Glutamatergic neuron (in vitro differentiated cells): ENCODE measurements at regions not wholly inside any gene's neighbourhood (a gene's known extent, or its start where the extent isn't known, plus 50 kb on each side); places are given as distances from the start of the nearest gene placed in this dataset.

Experiments
- DNase-seq: peaks from one replicate; pipeline ENCODE4 v3.0.0; 2022
- H3K27ac Mint-ChIP-seq: one replicate; pipeline ENCODE4 v1.8.0; 2020; ENCODE audit warnings: mild to moderate bottlenecking, mixed read lengths, inconsistent platforms; ENCODE audit not compliant: unreplicated experiment
- H3K27me3 Mint-ChIP-seq: one replicate; pipeline ENCODE4 v1.8.0; 2020; ENCODE audit warnings: mild to moderate bottlenecking, moderate library complexity, mixed read lengths, inconsistent platforms; ENCODE audit not compliant: unreplicated experiment
- H3K36me3 Mint-ChIP-seq: one replicate; pipeline ENCODE4 v1.8.0; 2020; ENCODE audit warnings: mild to moderate bottlenecking, mixed read lengths, inconsistent platforms; ENCODE audit not compliant: unreplicated experiment
- H3K4me1 Mint-ChIP-seq: one replicate; pipeline ENCODE4 v1.8.0; 2020; ENCODE audit warnings: mild to moderate bottlenecking, low read depth, mixed read lengths, inconsistent platforms; ENCODE audit not compliant: unreplicated experiment
- H3K4me3 Mint-ChIP-seq: one replicate; pipeline ENCODE4 v1.8.0; 2020; ENCODE audit warnings: mild to moderate bottlenecking, mixed read lengths, inconsistent platforms; ENCODE audit not compliant: unreplicated experiment
- H3K9me3 Mint-ChIP-seq: one replicate; pipeline ENCODE4 v1.8.0; 2020; ENCODE audit warnings: mild to moderate bottlenecking, moderate library complexity, mixed read lengths, inconsistent platforms; ENCODE audit not compliant: unreplicated experiment
- CTCF ChIP-seq: fragments of 200-600 bp; sonication (generic); IDR thresholded peaks from one replicate; pipeline ENCODE4 v1.5.0; 2021; ENCODE audit not compliant: partially characterized antibody, unreplicated experiment

DNA sequence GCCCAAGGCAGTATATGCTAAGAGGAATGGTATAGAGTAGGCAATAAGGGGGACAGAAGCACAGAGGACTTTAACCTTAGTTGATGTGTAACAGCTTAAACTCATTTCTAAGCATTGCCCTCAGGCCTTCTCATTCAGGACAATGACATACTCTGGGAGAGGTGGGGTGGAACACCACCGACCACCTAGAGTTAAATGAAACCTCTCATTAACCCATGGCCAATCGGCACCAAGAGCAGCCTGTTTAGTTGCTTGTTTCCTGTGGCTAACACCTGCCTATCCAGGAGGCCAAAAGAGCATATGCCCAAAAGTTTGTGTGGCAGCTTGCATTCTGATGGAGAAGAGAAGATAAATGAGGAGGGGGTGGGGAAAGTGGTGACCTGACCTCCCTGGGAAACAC is 50.0 kb downstream of the PABIR2 start:
- no peak for TF ChIP-seq CTCF
- Mint-ChIP-seq H3K36me3 (no peaks in the 10 kb centered on the region), H3K27ac (no peak overlapping the region), H3K4me1 (peaks cover 12% of the 10 kb centered on the region), H3K4me3 (no peak overlapping the region), H3K27me3 (peaks cover 2% of the 10 kb centered on the region), H3K9me3 (peaks cover 3% of the 10 kb centered on the region)
- DNase-seq = no peak

GRCh38 chrX:134746410-134746785 is 50.6 kb downstream of the PABIR2 start:
- Mint-ChIP-seq H3K4me1 (peaks cover 13% of the 10 kb centered on the region), H3K36me3 (no peaks in the 10 kb centered on the region), H3K27ac (no peak overlapping the region), H3K9me3 (no peaks in the 10 kb centered on the region), H3K27me3 (peaks cover 2% of the 10 kb centered on the region), H3K4me3 (no peak overlapping the region)
- no peak for DNase-seq
- TF ChIP-seq CTCF = no peak

DNA sequence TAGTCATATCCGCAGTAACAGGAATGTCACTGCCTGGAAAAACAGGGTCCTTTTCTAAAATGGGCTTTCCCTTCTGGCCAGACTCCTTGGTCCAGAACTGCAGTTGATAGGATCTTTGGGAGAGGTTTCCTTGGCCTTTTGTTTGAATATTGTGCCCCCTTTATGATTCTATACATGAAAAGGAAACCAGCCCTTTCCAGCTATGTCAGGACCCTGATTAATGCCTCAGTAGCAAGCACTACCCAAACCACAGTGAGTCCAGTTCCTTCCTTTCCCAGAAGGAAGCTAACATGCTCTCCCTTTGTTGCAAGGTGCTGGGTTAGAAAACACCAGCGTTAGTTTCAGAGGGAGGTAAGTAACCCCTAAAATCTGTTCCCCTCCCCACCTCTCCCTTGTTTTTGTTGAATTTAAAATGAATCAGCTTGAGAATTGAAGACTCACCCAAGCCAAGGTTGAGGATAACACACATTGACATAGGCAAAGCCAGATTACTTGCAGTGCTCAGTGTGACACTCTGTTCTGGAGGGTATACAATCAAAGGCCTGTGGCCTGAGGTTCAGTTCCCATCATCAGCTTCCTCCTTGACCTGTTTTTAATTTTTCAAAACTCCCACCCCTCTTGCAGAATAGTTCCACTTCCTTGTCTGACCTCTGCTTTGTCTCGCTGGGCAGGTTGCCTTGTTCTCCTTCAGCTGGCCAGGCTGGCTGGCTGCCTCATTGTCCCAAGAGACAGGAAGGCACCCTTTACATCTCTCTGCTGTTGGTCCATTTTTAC is 51.2 kb downstream of the PABIR2 start:
- Mint-ChIP-seq H3K27me3 (peaks cover 2% of the 10 kb centered on the region), H3K36me3 (no peaks in the 10 kb centered on the region), H3K27ac (no peak overlapping the region), H3K4me3 (no peak overlapping the region), H3K4me1 (peaks cover 13% of the 10 kb centered on the region), H3K9me3 (no peaks in the 10 kb centered on the region)
- TF ChIP-seq CTCF = no peak
- no peak for DNase-seq

- no peaks in the 10 kb centered on the region for H3K36me3 Mint-ChIP-seq
- no peak for DNase-seq
- H3K27ac Mint-ChIP-seq = no peak overlapping the region
- peaks cover 13% of the 10 kb centered on the region for H3K4me1 Mint-ChIP-seq
- H3K27me3 Mint-ChIP-seq = peaks cover 2% of the 10 kb centered on the region
- H3K4me3 Mint-ChIP-seq = no peak overlapping the region
- no peak for TF ChIP-seq CTCF
- no peaks in the 10 kb centered on the region for H3K9me3 Mint-ChIP-seq
Observed at GRCh38 chrX:134743091-134743490, 53.9 kb downstream of the PABIR2 start.

GRCh38 chrX:134742573-134742972 is 54.4 kb downstream of the PABIR2 start:
- Mint-ChIP-seq H3K9me3 (no peaks in the 10 kb centered on the region), H3K27me3 (peaks cover 2% of the 10 kb centered on the region), H3K4me3 (no peak overlapping the region), H3K4me1 (peaks cover 16% of the 10 kb centered on the region), H3K36me3 (no peaks in the 10 kb centered on the region), H3K27ac (no peak overlapping the region)
- DNase-seq = no peak
- no peak for TF ChIP-seq CTCF
